ENCODE measurements at regions not wholly inside any gene's neighbourhood (a gene's known extent, or its start where the extent isn't known, plus 50 kb on each side); places are given as distances from the start of the nearest gene placed in this dataset.

DNA sequence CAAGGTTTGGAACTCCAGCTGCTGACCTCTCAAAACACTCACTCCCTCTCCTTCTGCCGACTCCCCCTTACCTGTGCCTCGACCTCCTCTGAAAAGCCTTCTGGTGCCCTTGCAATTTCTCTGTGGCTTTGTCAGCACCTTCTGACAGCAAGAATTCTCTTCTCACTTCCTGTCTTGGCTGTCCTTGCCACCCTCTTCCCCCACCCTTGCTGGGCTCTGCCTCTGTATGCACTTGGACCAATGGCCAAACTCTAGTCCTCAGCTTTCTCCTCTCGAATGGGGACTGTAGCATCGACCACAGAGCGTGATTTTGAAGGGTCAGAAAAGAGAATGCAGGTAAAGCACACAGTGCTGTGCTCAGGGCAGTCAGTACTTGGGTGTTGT is 99.0 kb downstream of the HS1BP3 start:
- TF ChIP-seq FOXM1 (IDR thresholded peaks at IDR 0.05; ENCODE audit: borderline replicate concordance) (no peak), SUZ12 (IDR thresholded peaks at IDR 0.05) (no peak), PKNOX1 (IDR thresholded peaks at IDR 0.05) (no peak), FOXK2 (IDR thresholded peaks at IDR 0.05) (no peak), BHLHE40 (IDR thresholded peaks at IDR 0.05; ENCODE audit: borderline replicate concordance) (no peak), HDGF (IDR thresholded peaks at IDR 0.05; ENCODE audit: borderline replicate concordance) (no peak), TARDBP (IDR thresholded peaks at IDR 0.05) (no peak)
